ENCODE measurements at regions not wholly inside any gene's neighbourhood (a gene's known extent, or its start where the extent isn't known, plus 50 kb on each side); places are given as distances from the start of the nearest gene placed in this dataset.

DNA sequence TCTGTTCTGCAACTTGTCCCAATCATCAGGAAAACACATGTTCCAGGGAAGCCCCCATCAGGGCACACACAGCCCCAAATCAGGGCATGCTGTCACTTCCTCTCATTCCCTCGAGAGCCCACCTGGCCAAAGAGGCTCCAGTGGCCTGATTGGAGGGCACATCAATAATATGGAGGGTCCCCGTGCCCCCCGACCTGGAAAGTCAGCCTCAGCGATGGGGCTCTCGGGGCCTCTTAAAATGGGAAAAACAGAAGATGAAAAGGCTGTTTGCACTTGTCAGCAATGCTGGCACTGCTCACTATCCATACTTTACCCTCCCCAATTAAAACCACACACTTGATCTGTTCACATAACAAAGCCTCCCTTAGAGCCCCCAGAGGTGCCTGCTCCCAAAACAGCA is 172.9 kb upstream of the NSMCE3 start:
- H3K27ac ChIP-seq (ENCODE audit: insufficient read depth, low read length), result no peak overlapping the region
- no peak overlapping the region for H2AFZ ChIP-seq (ENCODE audit: low read length)
- H3K27me3 ChIP-seq (ENCODE audit: control insufficient read depth, insufficient read depth, low read length), result no peaks in the 10 kb centered on the region
- H3K4me1 ChIP-seq (ENCODE audit: control insufficient read depth, extremely low read depth, insufficient read depth, low read length), result no peaks in the 10 kb centered on the region
- TF ChIP-seq, protein P1, sequence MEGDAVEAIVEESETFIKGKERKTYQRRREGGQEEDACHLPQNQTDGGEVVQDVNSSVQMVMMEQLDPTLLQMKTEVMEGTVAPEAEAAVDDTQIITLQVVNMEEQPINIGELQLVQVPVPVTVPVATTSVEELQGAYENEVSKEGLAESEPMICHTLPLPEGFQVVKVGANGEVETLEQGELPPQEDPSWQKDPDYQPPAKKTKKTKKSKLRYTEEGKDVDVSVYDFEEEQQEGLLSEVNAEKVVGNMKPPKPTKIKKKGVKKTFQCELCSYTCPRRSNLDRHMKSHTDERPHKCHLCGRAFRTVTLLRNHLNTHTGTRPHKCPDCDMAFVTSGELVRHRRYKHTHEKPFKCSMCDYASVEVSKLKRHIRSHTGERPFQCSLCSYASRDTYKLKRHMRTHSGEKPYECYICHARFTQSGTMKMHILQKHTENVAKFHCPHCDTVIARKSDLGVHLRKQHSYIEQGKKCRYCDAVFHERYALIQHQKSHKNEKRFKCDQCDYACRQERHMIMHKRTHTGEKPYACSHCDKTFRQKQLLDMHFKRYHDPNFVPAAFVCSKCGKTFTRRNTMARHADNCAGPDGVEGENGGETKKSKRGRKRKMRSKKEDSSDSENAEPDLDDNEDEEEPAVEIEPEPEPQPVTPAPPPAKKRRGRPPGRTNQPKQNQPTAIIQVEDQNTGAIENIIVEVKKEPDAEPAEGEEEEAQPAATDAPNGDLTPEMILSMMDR (conservative IDR thresholded peaks at IDR 0.05 in 1 of 2, IDR thresholded peaks at IDR 0.05 in 1 of 2; ENCODE audit: low read depth in 1 of 2, low read length in 2 of 2), result no peak
- TF ChIP-seq EZH2 (IDR thresholded peaks at IDR 0.05; ENCODE audit: low read length, missing control alignments), result no peak
- H3K79me2 ChIP-seq (ENCODE audit: control insufficient read depth, insufficient read depth, low read length), result no peaks in the 10 kb centered on the region
- no peak overlapping the region for H3K4me3 ChIP-seq (replicated peaks in 1 of 4; ENCODE audit: control extremely low read depth in 1 of 4, insufficient read depth in 1 of 4, low read depth in 3 of 4, low read length in 4 of 4)
- H3K36me3 ChIP-seq (ENCODE audit: control insufficient read depth, insufficient read depth, low read length), result no peaks in the 10 kb centered on the region
- no peak for DNase-seq (ENCODE audit: low read depth in 2 of 2)
- no peaks in the 10 kb centered on the region for H4K20me1 ChIP-seq (ENCODE audit: control insufficient read depth, extremely low read depth, insufficient read depth, low read length)
- no peaks in the 10 kb centered on the region for H3K9me3 ChIP-seq (ENCODE audit: control insufficient read depth, insufficient read depth, low read depth, low read length)
- H3K9ac ChIP-seq (ENCODE audit: insufficient read depth, low read length), result no peak overlapping the region
- H3K4me2 ChIP-seq (ENCODE audit: extremely low read depth, insufficient read depth, low read length), result no peak overlapping the region

DNA sequence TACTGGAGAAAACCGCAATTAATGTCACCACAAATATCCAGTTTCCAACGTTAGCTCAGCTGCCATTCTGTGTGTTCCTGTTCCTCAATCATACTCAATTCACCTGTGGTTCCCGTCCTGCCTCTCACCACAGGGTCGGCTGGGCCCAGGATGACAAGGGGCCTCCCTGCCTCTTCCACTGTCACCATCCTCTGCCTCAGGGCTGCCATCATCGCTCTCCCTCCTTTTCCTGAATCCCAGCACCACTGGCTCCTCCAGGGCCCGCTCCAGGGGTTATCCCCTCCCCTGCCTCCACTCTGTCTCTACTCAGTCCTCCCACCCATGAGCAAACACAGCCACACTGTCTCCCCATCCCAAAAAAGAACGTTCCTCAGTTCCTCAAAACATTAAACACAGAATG is 170.9 kb upstream of the NSMCE3 start:
- H3K9me3 ChIP-seq (ENCODE audit: control insufficient read depth, insufficient read depth, low read depth, low read length), result no peaks in the 10 kb centered on the region
- no peaks in the 10 kb centered on the region for H3K36me3 ChIP-seq (ENCODE audit: control insufficient read depth, insufficient read depth, low read length)
- H3K4me1 ChIP-seq (ENCODE audit: control insufficient read depth, extremely low read depth, insufficient read depth, low read length), result no peaks in the 10 kb centered on the region
- H3K4me3 ChIP-seq (replicated peaks in 1 of 4; ENCODE audit: control extremely low read depth in 1 of 4, insufficient read depth in 1 of 4, low read depth in 3 of 4, low read length in 4 of 4), result no peak overlapping the region
- no peak overlapping the region for H3K27ac ChIP-seq (ENCODE audit: insufficient read depth, low read length)
- no peak overlapping the region for H3K9ac ChIP-seq (ENCODE audit: insufficient read depth, low read length)
- no peak overlapping the region for H3K4me2 ChIP-seq (ENCODE audit: extremely low read depth, insufficient read depth, low read length)
- H4K20me1 ChIP-seq (ENCODE audit: control insufficient read depth, extremely low read depth, insufficient read depth, low read length), result no peaks in the 10 kb centered on the region
- no peak overlapping the region for H2AFZ ChIP-seq (ENCODE audit: low read length)
- no peaks in the 10 kb centered on the region for H3K27me3 ChIP-seq (ENCODE audit: control insufficient read depth, insufficient read depth, low read length)
- H3K79me2 ChIP-seq (ENCODE audit: control insufficient read depth, insufficient read depth, low read length), result no peaks in the 10 kb centered on the region
- no peak for DNase-seq (ENCODE audit: low read depth in 2 of 2)
- no peak for TF ChIP-seq EZH2 (IDR thresholded peaks at IDR 0.05; ENCODE audit: low read length, missing control alignments)
- TF ChIP-seq, protein P1 (conservative IDR thresholded peaks at IDR 0.05 in 1 of 2, IDR thresholded peaks at IDR 0.05 in 1 of 2; ENCODE audit: low read depth in 1 of 2, low read length in 2 of 2), result no peak

GRCh38 chr15:29438703-29439055 is 169.1 kb upstream of the NSMCE3 start:
- TF ChIP-seq, protein P1 (conservative IDR thresholded peaks at IDR 0.05 in 1 of 2, IDR thresholded peaks at IDR 0.05 in 1 of 2; ENCODE audit: low read depth in 1 of 2, low read length in 2 of 2), result no peak
- no peak for TF ChIP-seq EZH2 (IDR thresholded peaks at IDR 0.05; ENCODE audit: low read length, missing control alignments)
- no peaks in the 10 kb centered on the region for H3K36me3 ChIP-seq (ENCODE audit: control insufficient read depth, insufficient read depth, low read length)
- no peaks in the 10 kb centered on the region for H3K79me2 ChIP-seq (ENCODE audit: control insufficient read depth, insufficient read depth, low read length)
- no peaks in the 10 kb centered on the region for H3K4me1 ChIP-seq (ENCODE audit: control insufficient read depth, extremely low read depth, insufficient read depth, low read length)
- no peak overlapping the region for H3K4me2 ChIP-seq (ENCODE audit: extremely low read depth, insufficient read depth, low read length)
- H3K9ac ChIP-seq (ENCODE audit: insufficient read depth, low read length), result no peak overlapping the region
- no peak overlapping the region for H2AFZ ChIP-seq (ENCODE audit: low read length)
- no peaks in the 10 kb centered on the region for H3K27me3 ChIP-seq (ENCODE audit: control insufficient read depth, insufficient read depth, low read length)
- no peak for DNase-seq (ENCODE audit: low read depth in 2 of 2)
- H3K27ac ChIP-seq (ENCODE audit: insufficient read depth, low read length), result no peak overlapping the region
- no peaks in the 10 kb centered on the region for H4K20me1 ChIP-seq (ENCODE audit: control insufficient read depth, extremely low read depth, insufficient read depth, low read length)
- H3K4me3 ChIP-seq (replicated peaks in 1 of 4; ENCODE audit: control extremely low read depth in 1 of 4, insufficient read depth in 1 of 4, low read depth in 3 of 4, low read length in 4 of 4), result no peak overlapping the region
- H3K9me3 ChIP-seq (ENCODE audit: control insufficient read depth, insufficient read depth, low read depth, low read length), result no peaks in the 10 kb centered on the region

Data from fibroblast of lung (primary cell).